Endothelial cell of umbilical vein (primary cell): ENCODE measurements at regions not wholly inside any gene's neighbourhood (a gene's known extent, or its start where the extent isn't known, plus 50 kb on each side); places are given as distances from the start of the nearest gene placed in this dataset.

Source experiments
- BruUV-seq: library from RNA; stranded (reverse); fragments of 400-500 nt; replicated peaks from 2 replicates; lab custom pipeline; 2021; lab: Mats Ljungman, UMichigan
- CTCF ChIA-PET: fragments of 300-600, 350-600 bp; sonication (Branson Sonifier 250); formaldehyde crosslinking; loops from one replicate; lab custom pipeline; 2021; ENCODE audit warnings: antibody characterized with exemption, inconsistent platforms; lab: Charles Lee
- POLR2A ChIA-PET: fragments of 300-600, 350-600 bp; sonication (Branson Sonifier 250); formaldehyde crosslinking; loops from one replicate; lab custom pipeline; 2021; ENCODE audit warnings: antibody characterized with exemption, inconsistent platforms; lab: Charles Lee
- DNase-seq: peaks from one replicate; pipeline ENCODE4 v3.0.0-alpha.2; 2011; ENCODE audit warnings: low read depth, low spot score
- FAIRE-seq: peaks from 2 replicates; lab custom pipeline; 2011; peaks lifted over from hg19 to GRCh38; lab: Jason Lieb, UNC
- H2AFZ ChIP-seq: 2 replicates; pipeline ENCODE4 v1.6.0; 2012; ENCODE audit warnings: low read depth, low read length, control low read depth, inconsistent platforms
- H3K27ac ChIP-seq: 2 replicates; pipeline ENCODE4 v1.5.1; 2011; ENCODE audit warnings: low read depth, mild to moderate bottlenecking, control low read depth, low read length, moderate library complexity; ENCODE audit not compliant: insufficient read depth
- H3K27me3 ChIP-seq, 2 experiments: 2 replicates each; pipeline versions ENCODE4 v1.6.0 to v1.6.1; 2011; ENCODE audit warnings: low read length in 2 of 2, mixed read lengths in 1 of 2; ENCODE audit not compliant: control insufficient read depth in 2 of 2, insufficient read depth in 2 of 2
- H3K36me3 ChIP-seq, 2 experiments: 2 replicates in 1 of 2; 3 replicates in 1 of 2; pipeline ENCODE4 v1.5.1; 2011; ENCODE audit warnings: low read length in 2 of 2, mild to moderate bottlenecking in 1 of 2, moderate library complexity in 1 of 2; ENCODE audit not compliant: control insufficient read depth in 2 of 2, insufficient read depth in 2 of 2; ENCODE audit errors: extremely low read depth in 1 of 2
- H3K4me1 ChIP-seq: 3 replicates; pipeline ENCODE4 v1.5.1; 2011; ENCODE audit warnings: mild to moderate bottlenecking, low read length; ENCODE audit not compliant: control insufficient read depth, insufficient read depth; ENCODE audit errors: extremely low read depth
- H3K4me2 ChIP-seq: 2 replicates; pipeline ENCODE4 v1.6.1; 2011; ENCODE audit warnings: low read length, control low read depth, mixed read lengths; ENCODE audit not compliant: insufficient read depth
- H3K4me3 ChIP-seq, 3 experiments: fragments of 200-600 bp in 1 of 3; sonication (generic), shearing (Covaris generic) in 1 of 3; replicated peaks in 1 of 3; 2 replicates each; pipeline ENCODE4 v1.5.1; 2011 to 2016; ENCODE audit warnings: control low read depth in 3 of 3, low read length in 3 of 3, mild to moderate bottlenecking in 2 of 3, inconsistent platforms in 1 of 3, low read depth in 1 of 3, moderate library complexity in 1 of 3; ENCODE audit not compliant: insufficient read depth in 1 of 3
- H3K79me2 ChIP-seq: 2 replicates; pipeline ENCODE4 v1.6.0; 2012; ENCODE audit warnings: low read length, inconsistent platforms; ENCODE audit not compliant: control insufficient read depth, insufficient read depth
- H3K9ac ChIP-seq: replicated peaks from 2 replicates; pipeline ENCODE3; 2011; ENCODE audit warnings: low read length, control low read depth; ENCODE audit not compliant: insufficient read depth; ENCODE audit errors: extremely low read depth
- H3K9me1 ChIP-seq: replicated peaks from 3 replicates; pipeline ENCODE4 v1.6.0; 2011; ENCODE audit warnings: mild to moderate bottlenecking, low read length; ENCODE audit not compliant: control insufficient read depth, insufficient read depth; ENCODE audit errors: extremely low read depth
- H3K9me3 ChIP-seq: replicated peaks from 2 replicates; pipeline ENCODE4 v1.5.1; 2012; ENCODE audit warnings: low read length, inconsistent platforms; ENCODE audit not compliant: control insufficient read depth, insufficient read depth
- H4K20me1 ChIP-seq: replicated peaks from 2 replicates; pipeline ENCODE3; 2011; ENCODE audit warnings: mild to moderate bottlenecking, low read length; ENCODE audit not compliant: control insufficient read depth, insufficient read depth; ENCODE audit errors: extremely low read depth
- EZH2 ChIP-seq: IDR thresholded peaks from 2 replicates; pipeline ENCODE4 v1.6.1; 2012; ENCODE audit warnings: borderline replicate concordance, low read depth, mild to moderate bottlenecking, moderate library complexity, low read length, inconsistent platforms; ENCODE audit not compliant: severe bottlenecking
- FOS ChIP-seq: IDR thresholded peaks from 2 replicates; pipeline ENCODE4 v1.6.1; 2011; ENCODE audit warnings: mild to moderate bottlenecking, low read length, moderate library complexity, borderline replicate concordance; ENCODE audit not compliant: insufficient read depth
- GATA2 ChIP-seq: IDR thresholded peaks from 2 replicates; pipeline ENCODE4 v1.7.0; 2011; ENCODE audit warnings: low read depth, mild to moderate bottlenecking, moderate library complexity, mixed read lengths, low read length; ENCODE audit not compliant: insufficient read length, insufficient read depth
- JUN ChIP-seq: IDR thresholded peaks from 2 replicates; pipeline ENCODE4 v1.6.1; 2011; ENCODE audit warnings: borderline replicate concordance, low read depth; ENCODE audit not compliant: insufficient read length, insufficient read depth
- MYC ChIP-seq: IDR thresholded peaks from one replicate; pipeline ENCODE4 v1.6.1; 2011; ENCODE audit warnings: mild to moderate bottlenecking, low read depth, low read length
- POLR2A ChIP-seq: IDR thresholded peaks from 2 replicates; pipeline ENCODE4 v1.6.1; 2012; ENCODE audit warnings: low read depth, mild to moderate bottlenecking, control low read depth, low read length
- POLR2AphosphoS5 ChIP-seq: IDR thresholded peaks from 2 replicates; pipeline ENCODE4 v1.6.1; 2012; ENCODE audit warnings: low read depth, mild to moderate bottlenecking, control low read depth, low read length, moderate library complexity; ENCODE audit not compliant: insufficient read depth
- dilution Hi-C: fragments of 300-500 bp; cut with MboI; formaldehyde crosslinking; loops from one replicate; pipeline ENCODE4 v1.15.0; 2019; ENCODE audit warnings: low sequenced_read_pairs; ENCODE audit not compliant: extremely low pct_ligation_motif_present
- intact Hi-C: fragments of 100-400 bp; cut with micrococcal nuclease; formaldehyde crosslinking; loops from one replicate; pipeline ENCODE4 v1.10.0; 2022
- TF ChIP-seq, protein P1 (sequence below), 2 donors: IDR thresholded peaks; 1 replicate in 1 of 2; 2 replicates in 1 of 2; pipeline ENCODE4 v1.5.1; 2011; ENCODE audit warnings: low read length in 2 of 2, mild to moderate bottlenecking in 2 of 2, moderate library complexity in 2 of 2, control low read depth in 1 of 2, inconsistent platforms in 1 of 2, low read depth in 1 of 2; ENCODE audit not compliant: insufficient read depth in 1 of 2; ENCODE audit errors: extremely low read depth in 1 of 2
- TF ChIP-seq, protein P2 (sequence below): IDR thresholded peaks from 2 replicates; pipeline ENCODE4 v1.6.1; 2011; ENCODE audit not compliant: insufficient read depth, insufficient read length

DNA sequence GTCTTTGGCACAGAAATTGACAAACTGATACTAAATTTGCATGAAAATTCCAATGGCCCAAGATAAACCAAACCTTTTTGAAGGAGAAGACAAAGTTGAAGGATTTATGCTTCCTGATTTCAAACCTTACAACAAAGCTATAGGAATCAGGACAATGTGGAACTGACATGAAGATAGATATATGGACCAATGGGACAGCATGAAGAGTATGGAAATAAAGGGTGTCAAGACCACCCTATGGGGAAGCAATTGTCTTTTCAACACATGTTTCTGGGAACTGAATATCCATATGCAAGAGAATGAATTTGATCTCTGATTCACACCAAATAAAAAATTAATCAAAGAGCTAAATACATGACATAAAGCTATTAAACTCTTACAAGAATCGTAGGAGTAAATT is 77.2 kb upstream of the ADARB2 start:
- ChIA-PET CTCF (no interaction called here), POLR2A (no interaction called here)
- dilution Hi-C loops (no loop called here), intact Hi-C loops (no loop called here)
- H3K27ac ChIP-seq = no peak overlapping the region
- no peak overlapping the region for H3K9ac ChIP-seq
- TF ChIP-seq, protein P1, sequence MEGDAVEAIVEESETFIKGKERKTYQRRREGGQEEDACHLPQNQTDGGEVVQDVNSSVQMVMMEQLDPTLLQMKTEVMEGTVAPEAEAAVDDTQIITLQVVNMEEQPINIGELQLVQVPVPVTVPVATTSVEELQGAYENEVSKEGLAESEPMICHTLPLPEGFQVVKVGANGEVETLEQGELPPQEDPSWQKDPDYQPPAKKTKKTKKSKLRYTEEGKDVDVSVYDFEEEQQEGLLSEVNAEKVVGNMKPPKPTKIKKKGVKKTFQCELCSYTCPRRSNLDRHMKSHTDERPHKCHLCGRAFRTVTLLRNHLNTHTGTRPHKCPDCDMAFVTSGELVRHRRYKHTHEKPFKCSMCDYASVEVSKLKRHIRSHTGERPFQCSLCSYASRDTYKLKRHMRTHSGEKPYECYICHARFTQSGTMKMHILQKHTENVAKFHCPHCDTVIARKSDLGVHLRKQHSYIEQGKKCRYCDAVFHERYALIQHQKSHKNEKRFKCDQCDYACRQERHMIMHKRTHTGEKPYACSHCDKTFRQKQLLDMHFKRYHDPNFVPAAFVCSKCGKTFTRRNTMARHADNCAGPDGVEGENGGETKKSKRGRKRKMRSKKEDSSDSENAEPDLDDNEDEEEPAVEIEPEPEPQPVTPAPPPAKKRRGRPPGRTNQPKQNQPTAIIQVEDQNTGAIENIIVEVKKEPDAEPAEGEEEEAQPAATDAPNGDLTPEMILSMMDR (IDR thresholded peaks at IDR 0.05; ENCODE audit: extremely low read depth in 1 of 2, insufficient read depth in 1 of 2, low read depth in 1 of 2, low read length in 2 of 2) = no peak
- TF ChIP-seq POLR2A (no peak), FOS (no peak), GATA2 (no peak), MYC (no peak), EZH2 (no peak), POLR2AphosphoS5 (no peak), JUN (no peak)
- TF ChIP-seq, protein P2, sequence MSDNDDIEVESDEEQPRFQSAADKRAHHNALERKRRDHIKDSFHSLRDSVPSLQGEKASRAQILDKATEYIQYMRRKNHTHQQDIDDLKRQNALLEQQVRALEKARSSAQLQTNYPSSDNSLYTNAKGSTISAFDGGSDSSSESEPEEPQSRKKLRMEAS = no peak
- no peak overlapping the region for H3K4me3 ChIP-seq
- no peak for DNase-seq
- BruUV-seq = no TSS peak
- no peaks in the 10 kb centered on the region for H3K9me1 ChIP-seq
- H2AFZ ChIP-seq = no peak overlapping the region
- H4K20me1 ChIP-seq = no peaks in the 10 kb centered on the region
- no peaks in the 10 kb centered on the region for H3K79me2 ChIP-seq
- no peaks in the 10 kb centered on the region for H3K36me3 ChIP-seq
- no peaks in the 10 kb centered on the region for H3K27me3 ChIP-seq
- no peak overlapping the region for H3K4me2 ChIP-seq
- FAIRE-seq = no peak
- peaks cover 8% of the 10 kb centered on the region for H3K9me3 ChIP-seq
- H3K4me1 ChIP-seq = no peaks in the 10 kb centered on the region
